HG02981 (cell line): ENCODE measurements at regions not wholly inside any gene's neighbourhood (a gene's known extent, or its start where the extent isn't known, plus 50 kb on each side); places are given as distances from the start of the nearest gene placed in this dataset.
"Not testable (repeated sequence)": the region's sequence is repeated elsewhere in the genome, so short reads cannot be mapped to it uniquely, and the experiment has no call there.

Experiments used
- ATAC-seq: cut with Tn5 transposase; IDR thresholded peaks from one replicate; pipeline ENCODE4 v1.9.1; 2021; ENCODE audit warnings: mild to moderate bottlenecking, moderate library complexity; ENCODE audit not compliant: unreplicated experiment

- ATAC-seq, result not testable (repeated sequence)
These were observed 103.0 kb upstream of the FAM25C start for GRCh38 chr10:48102410-48103146.

GRCh38 chr10:48098854-48099253 is 99.3 kb upstream of the FAM25C start:
- ATAC-seq, result not testable (repeated sequence)

GRCh38 chr10:48090706-48091105 is 91.1 kb upstream of the FAM25C start:
- not testable (repeated sequence) for ATAC-seq

- ATAC-seq, result not testable (repeated sequence)
These were observed 88.5 kb upstream of the FAM25C start for GRCh38 chr10:48088087-48088486.

- not testable (repeated sequence) for ATAC-seq
These were observed 84.9 kb upstream of the FAM25C start for GRCh38 chr10:48084446-48084845.

GRCh38 chr10:48071228-48071627 is 71.6 kb upstream of the FAM25C start:
- not testable (repeated sequence) for ATAC-seq

- peak; percentile 95 for ATAC-seq
These were observed 64.5 kb upstream of the FAM25C start for GRCh38 chr10:48063944-48064625.

- ATAC-seq, result not testable (repeated sequence)
These were observed 55.8 kb upstream of the FAM25C start for GRCh38 chr10:48055395-48055794.
